Progenitor cell of endocrine pancreas (in vitro differentiated cells): ENCODE measurements at regions not wholly inside any gene's neighbourhood (a gene's known extent, or its start where the extent isn't known, plus 50 kb on each side); places are given as distances from the start of the nearest gene placed in this dataset.

Source experiments
- DNase-seq: peaks from one replicate; pipeline ENCODE4 v3.0.0; 2021; ENCODE audit warnings: low spot score; ENCODE audit not compliant: unreplicated experiment
- H3K27ac Mint-ChIP-seq: 2 replicates; pipeline ENCODE4 v1.8.0; 2021; ENCODE audit warnings: mild to moderate bottlenecking, moderate library complexity, mixed read lengths
- H3K27me3 Mint-ChIP-seq: 2 replicates; pipeline ENCODE4 v1.8.0; 2021; ENCODE audit warnings: mixed read lengths
- H3K36me3 Mint-ChIP-seq: 2 replicates; pipeline ENCODE4 v1.8.0; 2022; ENCODE audit warnings: mixed read lengths; ENCODE audit not compliant: insufficient read depth
- H3K4me1 Mint-ChIP-seq: 2 replicates; pipeline ENCODE4 v1.8.0; 2021; ENCODE audit warnings: low read depth, mixed read lengths
- H3K4me3 Mint-ChIP-seq: 2 replicates; pipeline ENCODE4 v1.8.0; 2021; ENCODE audit warnings: low read depth, mild to moderate bottlenecking, moderate library complexity, mixed read lengths
- H3K9me3 Mint-ChIP-seq: 2 replicates; pipeline ENCODE4 v1.8.0; 2021; ENCODE audit warnings: low read depth, mixed read lengths
- TF ChIP-seq, protein P1 (sequence below): fragments of 200-600 bp; sonication (generic); IDR thresholded peaks from one replicate; pipeline ENCODE4 v1.5.0; 2021; ENCODE audit warnings: antibody characterized with exemption, mild to moderate bottlenecking; ENCODE audit not compliant: unreplicated experiment

DNA sequence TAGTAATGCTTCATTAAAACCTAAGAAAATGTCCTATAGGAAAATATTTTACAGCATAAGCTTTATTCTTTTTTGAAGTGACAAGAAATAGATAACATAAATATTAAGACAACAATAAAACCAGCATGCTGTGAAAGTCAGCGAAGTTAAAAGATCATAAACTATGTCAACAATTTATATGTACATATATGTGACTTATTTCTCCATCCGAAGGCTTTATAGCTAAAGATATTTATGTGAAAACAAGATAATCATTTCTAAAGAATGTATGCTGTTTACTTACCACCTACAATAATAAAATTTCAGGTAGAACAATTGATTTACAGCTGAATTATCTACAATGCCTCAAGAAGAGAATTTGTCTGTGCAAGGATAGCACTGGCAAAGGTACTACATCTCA is 283.4 kb downstream of the CRPPA start:
- no peaks in the 10 kb centered on the region for H3K27me3 Mint-ChIP-seq
- no peaks in the 10 kb centered on the region for H3K9me3 Mint-ChIP-seq
- no peaks in the 10 kb centered on the region for H3K36me3 Mint-ChIP-seq
- H3K4me3 Mint-ChIP-seq: no peak overlapping the region
- TF ChIP-seq, protein P1, sequence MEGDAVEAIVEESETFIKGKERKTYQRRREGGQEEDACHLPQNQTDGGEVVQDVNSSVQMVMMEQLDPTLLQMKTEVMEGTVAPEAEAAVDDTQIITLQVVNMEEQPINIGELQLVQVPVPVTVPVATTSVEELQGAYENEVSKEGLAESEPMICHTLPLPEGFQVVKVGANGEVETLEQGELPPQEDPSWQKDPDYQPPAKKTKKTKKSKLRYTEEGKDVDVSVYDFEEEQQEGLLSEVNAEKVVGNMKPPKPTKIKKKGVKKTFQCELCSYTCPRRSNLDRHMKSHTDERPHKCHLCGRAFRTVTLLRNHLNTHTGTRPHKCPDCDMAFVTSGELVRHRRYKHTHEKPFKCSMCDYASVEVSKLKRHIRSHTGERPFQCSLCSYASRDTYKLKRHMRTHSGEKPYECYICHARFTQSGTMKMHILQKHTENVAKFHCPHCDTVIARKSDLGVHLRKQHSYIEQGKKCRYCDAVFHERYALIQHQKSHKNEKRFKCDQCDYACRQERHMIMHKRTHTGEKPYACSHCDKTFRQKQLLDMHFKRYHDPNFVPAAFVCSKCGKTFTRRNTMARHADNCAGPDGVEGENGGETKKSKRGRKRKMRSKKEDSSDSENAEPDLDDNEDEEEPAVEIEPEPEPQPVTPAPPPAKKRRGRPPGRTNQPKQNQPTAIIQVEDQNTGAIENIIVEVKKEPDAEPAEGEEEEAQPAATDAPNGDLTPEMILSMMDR: no peak
- DNase-seq: no peak
- no peaks in the 10 kb centered on the region for H3K4me1 Mint-ChIP-seq
- H3K27ac Mint-ChIP-seq: no peak overlapping the region

DNA sequence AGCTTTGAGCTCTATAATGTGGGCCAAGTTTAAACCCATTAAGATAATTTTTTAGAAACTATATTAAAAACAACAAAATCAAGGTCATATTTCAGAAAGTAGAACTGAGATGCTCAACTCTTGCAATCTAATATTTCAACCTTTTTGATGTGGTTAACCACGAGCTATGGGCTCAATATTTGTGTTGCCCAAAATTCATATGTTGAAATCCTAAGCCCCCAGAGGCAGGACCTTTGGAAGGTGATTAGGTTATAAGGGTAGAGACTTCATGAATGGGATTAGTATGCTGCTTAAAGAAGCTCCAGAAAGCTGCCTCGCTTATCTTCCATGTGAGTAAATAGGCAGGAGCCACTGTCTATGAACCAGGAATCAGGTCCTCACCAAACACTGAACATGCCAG is 284.4 kb downstream of the CRPPA start:
- Mint-ChIP-seq H3K36me3 (no peaks in the 10 kb centered on the region), H3K9me3 (no peaks in the 10 kb centered on the region), H3K4me3 (no peak overlapping the region), H3K27me3 (no peaks in the 10 kb centered on the region), H3K4me1 (no peaks in the 10 kb centered on the region), H3K27ac (no peak overlapping the region)
- no peak for DNase-seq
- TF ChIP-seq, protein P1: no peak

DNA sequence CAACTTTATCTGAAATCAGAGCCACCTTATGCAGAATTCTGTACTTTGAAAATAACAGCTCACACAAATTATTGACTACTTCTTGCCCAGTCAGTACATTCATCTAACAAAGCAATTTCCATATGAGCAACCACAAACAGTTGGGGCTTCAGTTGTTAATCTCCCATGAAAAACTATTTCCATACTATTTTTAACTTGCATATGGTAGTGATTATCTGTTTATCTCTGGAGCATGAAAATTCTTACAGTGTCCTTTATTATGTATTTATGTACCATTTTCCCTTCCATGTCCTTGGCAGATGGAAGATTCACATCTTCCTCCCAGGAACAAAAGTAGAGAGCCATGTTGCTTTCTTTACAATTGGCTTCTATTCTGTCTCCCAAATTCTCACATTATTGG is 285.7 kb downstream of the CRPPA start:
- Mint-ChIP-seq H3K27ac (no peak overlapping the region), H3K4me3 (no peak overlapping the region), H3K27me3 (no peaks in the 10 kb centered on the region), H3K4me1 (no peaks in the 10 kb centered on the region), H3K9me3 (no peaks in the 10 kb centered on the region), H3K36me3 (no peaks in the 10 kb centered on the region)
- TF ChIP-seq, protein P1: no peak
- DNase-seq: no peak

DNA sequence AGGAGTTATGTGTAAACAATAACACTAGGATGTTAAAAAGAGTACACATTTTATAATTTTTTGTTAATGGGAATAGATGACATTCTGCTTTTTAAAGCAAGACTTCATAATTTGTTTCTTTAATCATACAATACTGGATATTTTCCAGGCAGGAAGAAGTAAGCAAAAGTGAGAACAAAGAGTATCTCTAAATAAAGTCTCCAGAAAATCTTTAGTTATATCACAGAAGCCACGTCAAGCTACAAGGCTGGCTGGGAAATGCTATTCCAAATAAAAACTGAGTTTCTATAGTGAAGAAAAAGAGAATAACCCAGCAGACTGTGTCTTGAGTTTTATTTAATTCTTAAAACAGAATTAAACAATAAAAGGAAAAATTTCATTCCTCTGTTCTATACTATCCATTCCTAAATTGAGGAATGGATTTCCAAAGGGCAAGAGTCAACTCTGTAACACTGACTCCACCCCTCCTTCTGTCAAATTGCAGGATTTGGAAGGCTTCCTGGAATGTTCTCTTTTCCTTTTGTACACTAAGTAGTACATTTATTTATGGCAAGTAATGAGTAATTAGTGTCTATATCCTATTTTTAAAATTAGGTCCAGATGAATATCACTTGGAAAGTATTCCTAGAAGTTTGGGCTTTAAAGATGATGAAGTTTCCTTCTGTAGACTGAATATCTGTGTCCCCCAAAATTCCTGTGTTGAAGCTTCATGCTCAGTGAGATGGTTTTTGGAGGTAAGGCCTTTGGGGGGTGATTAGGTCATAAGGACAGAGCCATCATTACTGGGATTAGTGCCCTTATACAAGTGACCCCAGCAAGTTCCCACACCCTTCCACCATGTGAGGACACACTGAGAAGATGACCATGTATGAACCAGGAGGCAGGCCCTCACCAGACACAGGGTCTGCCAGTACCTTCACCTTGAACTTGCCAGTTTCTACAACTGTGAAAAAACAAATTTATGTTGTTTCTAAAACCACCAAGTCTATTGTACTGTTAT is 290.9 kb downstream of the CRPPA start:
- Mint-ChIP-seq H3K4me3 (no peak overlapping the region), H3K4me1 (no peaks in the 10 kb centered on the region), H3K9me3 (peaks cover 4% of the 10 kb centered on the region), H3K27ac (no peak overlapping the region), H3K27me3 (no peaks in the 10 kb centered on the region), H3K36me3 (peaks cover 2% of the 10 kb centered on the region)
- TF ChIP-seq, protein P1: no peak
- DNase-seq: no peak

DNA sequence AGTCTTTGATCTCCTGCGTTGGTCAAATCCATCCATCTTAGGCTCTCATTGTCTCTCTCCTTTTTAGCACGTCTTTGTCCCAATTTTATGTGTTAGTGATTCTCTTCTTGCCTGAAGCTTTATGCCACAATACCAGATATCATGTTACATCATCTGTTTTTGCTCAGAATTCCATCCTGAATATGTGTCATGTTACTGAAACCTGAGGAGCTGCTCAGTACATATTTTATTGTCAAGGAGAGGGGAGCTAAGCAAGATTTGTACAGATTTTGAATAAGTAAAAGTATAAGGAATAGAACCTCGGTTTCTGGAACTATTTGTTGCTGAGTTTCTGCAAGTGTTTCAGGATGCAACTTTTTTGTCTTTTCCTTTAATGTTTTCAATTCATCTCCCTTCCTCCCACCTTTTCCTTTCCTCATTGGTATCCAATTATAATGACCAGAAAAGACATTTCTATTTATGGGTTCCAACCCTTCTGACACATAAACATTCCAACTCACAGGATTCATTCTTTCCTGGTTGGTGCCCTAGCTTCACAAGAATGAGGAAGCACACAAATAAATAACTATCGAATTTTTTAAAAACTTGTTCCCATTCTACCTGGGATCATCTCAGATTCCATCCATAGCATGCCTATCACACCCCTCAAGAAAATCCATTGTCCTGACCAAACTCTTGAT is 291.8 kb downstream of the CRPPA start:
- no peak overlapping the region for H3K27ac Mint-ChIP-seq
- H3K36me3 Mint-ChIP-seq: peaks cover 2% of the 10 kb centered on the region
- no peaks in the 10 kb centered on the region for H3K4me1 Mint-ChIP-seq
- no peak overlapping the region for H3K4me3 Mint-ChIP-seq
- peaks cover 4% of the 10 kb centered on the region for H3K9me3 Mint-ChIP-seq
- H3K27me3 Mint-ChIP-seq: no peaks in the 10 kb centered on the region
- TF ChIP-seq, protein P1: no peak
- no peak for DNase-seq
